Nucleus accumbens (tissue), 56 donors: ENCODE measurements at regions not wholly inside any gene's neighbourhood (a gene's known extent, or its start where the extent isn't known, plus 50 kb on each side); places are given as distances from the start of the nearest gene placed in this dataset.

ENCODE experiments used
- DNase-seq, 56 donors: peaks; one replicate each; lab custom pipeline; 2025; lab: John Stamatoyannopoulos, UW

GRCh38 chr9:89759572-89759971 lies 154.8 kb downstream of the GADD45G start:
- DNase-seq: no peak

GRCh38 chr9:89760123-89760522 lies 155.3 kb downstream of the GADD45G start:
- no peak for DNase-seq

- DNase-seq: no peak
Observed at GRCh38 chr9:89764217-89764616, 159.4 kb downstream of the GADD45G start.

- DNase-seq: no peak
Observed at GRCh38 chr9:89765211-89765946, 160.6 kb downstream of the GADD45G start.

GRCh38 chr9:89766991-89767390 lies 162.2 kb downstream of the GADD45G start:
- DNase-seq: no peak

GRCh38 chr9:89768051-89768450 lies 163.2 kb downstream of the GADD45G start:
- DNase-seq: no peak

GRCh38 chr9:89768650-89769071 lies 163.8 kb downstream of the GADD45G start:
- no peak for DNase-seq

GRCh38 chr9:89770531-89771174 lies 165.8 kb downstream of the GADD45G start:
- DNase-seq: no peak

- DNase-seq: no peak
Observed at GRCh38 chr9:89771205-89771604, 166.4 kb downstream of the GADD45G start.

GRCh38 chr9:89773170-89773569 lies 168.4 kb downstream of the GADD45G start:
- no peak for DNase-seq

- DNase-seq: no peak
Observed at GRCh38 chr9:89774858-89775370, 170.1 kb downstream of the GADD45G start.

GRCh38 chr9:89775641-89776040 lies 170.8 kb downstream of the GADD45G start:
- no peak for DNase-seq

- no peak for DNase-seq
Observed at GRCh38 chr9:89776795-89777525, 172.1 kb downstream of the GADD45G start.

GRCh38 chr9:89777544-89777943 lies 172.7 kb downstream of the GADD45G start:
- no peak for DNase-seq

- DNase-seq: no peak
Observed at GRCh38 chr9:89778100-89779090, 173.6 kb downstream of the GADD45G start.

GRCh38 chr9:89779405-89780203 lies 174.8 kb downstream of the GADD45G start:
- no peak for DNase-seq

GRCh38 chr9:89780959-89781358 lies 176.1 kb downstream of the GADD45G start:
- DNase-seq: no peak

- DNase-seq: peak in 3 of 56 donors; percentile 5 to 9 (median 8)
Observed at GRCh38 chr9:89781838-89782540, 177.2 kb downstream of the GADD45G start.
